K562 (cell line): ENCODE measurements at regions not wholly inside any gene's neighbourhood (a gene's known extent, or its start where the extent isn't known, plus 50 kb on each side); places are given as distances from the start of the nearest gene placed in this dataset.

Source experiments
- CBX8 ChIP-seq: fragments of 200-600 bp; sonication (generic); IDR thresholded peaks from 2 replicates; pipeline ENCODE4 v1.6.1; 2012; ENCODE audit warnings: borderline replicate concordance, mixed run types, low read depth, mild to moderate bottlenecking, moderate library complexity, mixed read lengths, low read length, control low read depth, inconsistent platforms; ENCODE audit not compliant: poor library complexity, severe bottlenecking; ENCODE audit errors: extremely low read depth
- EHMT2 ChIP-seq: fragments of 450-650 bp; IDR thresholded peaks from 2 replicates; pipeline ENCODE4 v1.6.1; 2018; ENCODE audit warnings: antibody characterized with exemption
- MTA3 ChIP-seq: fragments of 450-650 bp; formaldehyde crosslinking; IDR thresholded peaks from 2 replicates; pipeline ENCODE4 v1.6.1; 2017; ENCODE audit warnings: mild to moderate bottlenecking, borderline replicate concordance
- NR2C2 ChIP-seq, 2 experiments: fragments of 200-800 bp in 1 of 2; sonication (Bioruptor generic) in 1 of 2; sonication (generic) in 1 of 2; formaldehyde crosslinking in 1 of 2; IDR thresholded peaks; 2 replicates each; pipeline versions ENCODE4 v1.6.1 to v1.8.0; 2016 to 2022; ENCODE audit warnings: mild to moderate bottlenecking in 1 of 2, missing compliant biosample characterization in 1 of 2, missing genetic modification characterization in 1 of 2, missing genetic modification reagents in 1 of 2
- ZBTB8A ChIP-seq: fragments of 450-650 bp; IDR thresholded peaks from 2 replicates; pipeline ENCODE4 v1.6.1; 2018; ENCODE audit warnings: mild to moderate bottlenecking, moderate library complexity; ENCODE audit not compliant: partially characterized antibody
- ZNF174 ChIP-seq: fragments of 250-450 bp; sonication (Bioruptor Pico); IDR thresholded peaks from 2 replicates; pipeline ENCODE4 v1.4.0; 2020; ENCODE audit warnings: mild to moderate bottlenecking
- ZNF3 ChIP-seq: fragments of 250-450 bp; sonication (Bioruptor Pico); IDR thresholded peaks from 2 replicates; pipeline ENCODE4 v1.5.0; 2021; ENCODE audit warnings: mild to moderate bottlenecking, moderate library complexity
- ZNF561 ChIP-seq: fragments of 450-650 bp; formaldehyde crosslinking; conservative IDR thresholded peaks from 2 replicates; pipeline ENCODE4 v1.4.0; 2020; ENCODE audit warnings: mild to moderate bottlenecking, moderate library complexity
- TF ChIP-seq, protein P1 (sequence below): sonication (generic); formaldehyde crosslinking; IDR thresholded peaks from 2 replicates; pipeline ENCODE4 v1.8.1; 2023; ENCODE audit warnings: mild to moderate bottlenecking, missing genetic modification reagents
- TF ChIP-seq, protein P2 (sequence below): fragments of 250-450 bp; sonication (Bioruptor Pico); IDR thresholded peaks from 2 replicates; pipeline ENCODE4 v1.5.0; 2020; ENCODE audit warnings: mild to moderate bottlenecking, borderline replicate concordance
- TF ChIP-seq, protein P3 (sequence below), 3 experiments: IDR thresholded peaks in 2 of 3; conservative IDR thresholded peaks in 1 of 3; 2 replicates each; pipeline ENCODE4 v1.5.1; 2011 to 2012; ENCODE audit warnings: low read length in 3 of 3, mild to moderate bottlenecking in 3 of 3, control low read depth in 2 of 3, improper control_type of control experiment in 1 of 3, inconsistent platforms in 1 of 3, low read depth in 1 of 3, mixed read lengths in 1 of 3, moderate library complexity in 1 of 3; ENCODE audit not compliant: insufficient read depth in 2 of 3

DNA sequence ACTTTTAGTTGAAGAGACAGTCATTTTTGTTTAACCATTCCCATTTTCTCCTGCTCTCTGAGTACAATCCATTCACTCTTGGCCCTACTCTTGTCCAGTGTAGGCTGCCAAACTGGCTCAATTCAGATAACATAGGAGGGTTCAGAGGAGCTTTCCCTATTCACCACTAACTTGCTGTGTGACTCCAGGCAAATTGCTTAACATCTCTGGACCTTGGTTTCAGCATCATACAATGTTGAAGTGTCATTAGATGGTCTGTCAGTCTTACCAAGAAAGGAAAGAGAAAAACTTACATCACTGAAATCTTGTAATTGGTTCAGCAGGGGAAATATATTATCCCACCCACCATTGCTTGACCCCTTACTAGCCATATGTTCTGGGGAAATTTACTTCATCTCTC is 171.4 kb upstream of the MCHR2 start:
- TF ChIP-seq ZNF3 (CRISPR knock-in tag) (no peak), NR2C2 (CRISPR knock-in tag; IDR thresholded peaks at IDR 0.05) (no peak), NR2C2 (tag; IDR thresholded peaks at IDR 0.05) (no peak), MTA3 (no peak), ZNF561 (no peak), ZNF174 (CRISPR knock-in tag) (no peak), CBX8 (no peak), EHMT2 (no peak), ZBTB8A (no peak)
- TF ChIP-seq, protein P1, sequence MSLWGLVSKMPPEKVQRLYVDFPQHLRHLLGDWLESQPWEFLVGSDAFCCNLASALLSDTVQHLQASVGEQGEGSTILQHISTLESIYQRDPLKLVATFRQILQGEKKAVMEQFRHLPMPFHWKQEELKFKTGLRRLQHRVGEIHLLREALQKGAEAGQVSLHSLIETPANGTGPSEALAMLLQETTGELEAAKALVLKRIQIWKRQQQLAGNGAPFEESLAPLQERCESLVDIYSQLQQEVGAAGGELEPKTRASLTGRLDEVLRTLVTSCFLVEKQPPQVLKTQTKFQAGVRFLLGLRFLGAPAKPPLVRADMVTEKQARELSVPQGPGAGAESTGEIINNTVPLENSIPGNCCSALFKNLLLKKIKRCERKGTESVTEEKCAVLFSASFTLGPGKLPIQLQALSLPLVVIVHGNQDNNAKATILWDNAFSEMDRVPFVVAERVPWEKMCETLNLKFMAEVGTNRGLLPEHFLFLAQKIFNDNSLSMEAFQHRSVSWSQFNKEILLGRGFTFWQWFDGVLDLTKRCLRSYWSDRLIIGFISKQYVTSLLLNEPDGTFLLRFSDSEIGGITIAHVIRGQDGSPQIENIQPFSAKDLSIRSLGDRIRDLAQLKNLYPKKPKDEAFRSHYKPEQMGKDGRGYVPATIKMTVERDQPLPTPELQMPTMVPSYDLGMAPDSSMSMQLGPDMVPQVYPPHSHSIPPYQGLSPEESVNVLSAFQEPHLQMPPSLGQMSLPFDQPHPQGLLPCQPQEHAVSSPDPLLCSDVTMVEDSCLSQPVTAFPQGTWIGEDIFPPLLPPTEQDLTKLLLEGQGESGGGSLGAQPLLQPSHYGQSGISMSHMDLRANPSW (CRISPR knock-in tag), result no peak
- TF ChIP-seq, protein P2, sequence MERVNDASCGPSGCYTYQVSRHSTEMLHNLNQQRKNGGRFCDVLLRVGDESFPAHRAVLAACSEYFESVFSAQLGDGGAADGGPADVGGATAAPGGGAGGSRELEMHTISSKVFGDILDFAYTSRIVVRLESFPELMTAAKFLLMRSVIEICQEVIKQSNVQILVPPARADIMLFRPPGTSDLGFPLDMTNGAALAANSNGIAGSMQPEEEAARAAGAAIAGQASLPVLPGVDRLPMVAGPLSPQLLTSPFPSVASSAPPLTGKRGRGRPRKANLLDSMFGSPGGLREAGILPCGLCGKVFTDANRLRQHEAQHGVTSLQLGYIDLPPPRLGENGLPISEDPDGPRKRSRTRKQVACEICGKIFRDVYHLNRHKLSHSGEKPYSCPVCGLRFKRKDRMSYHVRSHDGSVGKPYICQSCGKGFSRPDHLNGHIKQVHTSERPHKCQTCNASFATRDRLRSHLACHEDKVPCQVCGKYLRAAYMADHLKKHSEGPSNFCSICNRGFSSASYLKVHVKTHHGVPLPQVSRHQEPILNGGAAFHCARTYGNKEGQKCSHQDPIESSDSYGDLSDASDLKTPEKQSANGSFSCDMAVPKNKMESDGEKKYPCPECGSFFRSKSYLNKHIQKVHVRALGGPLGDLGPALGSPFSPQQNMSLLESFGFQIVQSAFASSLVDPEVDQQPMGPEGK (CRISPR knock-in tag), result no peak
- TF ChIP-seq, protein P3, sequence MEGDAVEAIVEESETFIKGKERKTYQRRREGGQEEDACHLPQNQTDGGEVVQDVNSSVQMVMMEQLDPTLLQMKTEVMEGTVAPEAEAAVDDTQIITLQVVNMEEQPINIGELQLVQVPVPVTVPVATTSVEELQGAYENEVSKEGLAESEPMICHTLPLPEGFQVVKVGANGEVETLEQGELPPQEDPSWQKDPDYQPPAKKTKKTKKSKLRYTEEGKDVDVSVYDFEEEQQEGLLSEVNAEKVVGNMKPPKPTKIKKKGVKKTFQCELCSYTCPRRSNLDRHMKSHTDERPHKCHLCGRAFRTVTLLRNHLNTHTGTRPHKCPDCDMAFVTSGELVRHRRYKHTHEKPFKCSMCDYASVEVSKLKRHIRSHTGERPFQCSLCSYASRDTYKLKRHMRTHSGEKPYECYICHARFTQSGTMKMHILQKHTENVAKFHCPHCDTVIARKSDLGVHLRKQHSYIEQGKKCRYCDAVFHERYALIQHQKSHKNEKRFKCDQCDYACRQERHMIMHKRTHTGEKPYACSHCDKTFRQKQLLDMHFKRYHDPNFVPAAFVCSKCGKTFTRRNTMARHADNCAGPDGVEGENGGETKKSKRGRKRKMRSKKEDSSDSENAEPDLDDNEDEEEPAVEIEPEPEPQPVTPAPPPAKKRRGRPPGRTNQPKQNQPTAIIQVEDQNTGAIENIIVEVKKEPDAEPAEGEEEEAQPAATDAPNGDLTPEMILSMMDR (IDR thresholded peaks at IDR 0.05 in 2 of 3, conservative IDR thresholded peaks at IDR 0.05 in 1 of 3; ENCODE audit: insufficient read depth in 2 of 3, low read depth in 1 of 3, low read length in 3 of 3), result no peak
